ENCODE measurements at regions not wholly inside any gene's neighbourhood (a gene's known extent, or its start where the extent isn't known, plus 50 kb on each side); places are given as distances from the start of the nearest gene placed in this dataset.

GRCh38 chr9:14031810-14032209 lies 282.1 kb downstream of the NFIB start:
- Histone ChIP-seq H4K20me1 (ENCODE audit: control insufficient read depth, insufficient read depth, low read depth, low read length) (no peaks in the 10 kb centered on the region), H3K9me3 (ENCODE audit: control insufficient read depth, insufficient read depth, low read length) (no peaks in the 10 kb centered on the region), H3K36me3 (ENCODE audit: control insufficient read depth, low read length) (no peaks in the 10 kb centered on the region), H3K79me2 (ENCODE audit: control insufficient read depth, low read length) (no peaks in the 10 kb centered on the region), H3K4me3 (ENCODE audit: low read length) (no peak overlapping the region), H3K9me2 (replicated peaks; ENCODE audit: control insufficient read depth, low read length) (no peaks in the 10 kb centered on the region), H3K27ac (ENCODE audit: low read depth, low read length) (no peak overlapping the region), H3F3A (ENCODE audit: control insufficient read depth, insufficient read depth) (no peaks in the 10 kb centered on the region), H3K4me1 (ENCODE audit: control insufficient read depth, low read length) (no peaks in the 10 kb centered on the region), H3K27me3 (ENCODE audit: control insufficient read depth, low read length) (no peaks in the 10 kb centered on the region), H3K4me2 (ENCODE audit: low read length) (no peak overlapping the region)
- no peak for TF ChIP-seq EZH2phosphoT487 (IDR thresholded peaks at IDR 0.05; ENCODE audit: borderline replicate concordance, low read length)
- no peak for TF ChIP-seq CTCF (IDR thresholded peaks at IDR 0.05; ENCODE audit: low read depth, low read length, poor library complexity, severe bottlenecking)

GRCh38 chr9:14031060-14031414 lies 282.9 kb downstream of the NFIB start:
- no peak overlapping the region for H3K27ac ChIP-seq (ENCODE audit: low read depth, low read length)
- H4K20me1 ChIP-seq (ENCODE audit: control insufficient read depth, insufficient read depth, low read depth, low read length) = no peaks in the 10 kb centered on the region
- no peaks in the 10 kb centered on the region for H3K4me1 ChIP-seq (ENCODE audit: control insufficient read depth, low read length)
- TF ChIP-seq EZH2phosphoT487 (IDR thresholded peaks at IDR 0.05; ENCODE audit: borderline replicate concordance, low read length) (no peak), CTCF (IDR thresholded peaks at IDR 0.05; ENCODE audit: low read depth, low read length, poor library complexity, severe bottlenecking) (no peak)
- H3F3A ChIP-seq (ENCODE audit: control insufficient read depth, insufficient read depth) = no peaks in the 10 kb centered on the region
- H3K79me2 ChIP-seq (ENCODE audit: control insufficient read depth, low read length) = no peaks in the 10 kb centered on the region
- no peaks in the 10 kb centered on the region for H3K9me3 ChIP-seq (ENCODE audit: control insufficient read depth, insufficient read depth, low read length)
- H3K9me2 ChIP-seq (replicated peaks; ENCODE audit: control insufficient read depth, low read length) = no peaks in the 10 kb centered on the region
- H3K4me3 ChIP-seq (ENCODE audit: low read length) = no peak overlapping the region
- H3K4me2 ChIP-seq (ENCODE audit: low read length) = no peak overlapping the region
- no peaks in the 10 kb centered on the region for H3K36me3 ChIP-seq (ENCODE audit: control insufficient read depth, low read length)
- no peaks in the 10 kb centered on the region for H3K27me3 ChIP-seq (ENCODE audit: control insufficient read depth, low read length)

- Histone ChIP-seq H3K9me2 (replicated peaks; ENCODE audit: control insufficient read depth, low read length) (no peaks in the 10 kb centered on the region), H3K9me3 (ENCODE audit: control insufficient read depth, insufficient read depth, low read length) (no peaks in the 10 kb centered on the region), H3K4me2 (ENCODE audit: low read length) (no peak overlapping the region), H3K36me3 (ENCODE audit: control insufficient read depth, low read length) (no peaks in the 10 kb centered on the region), H4K20me1 (ENCODE audit: control insufficient read depth, insufficient read depth, low read depth, low read length) (no peaks in the 10 kb centered on the region), H3F3A (ENCODE audit: control insufficient read depth, insufficient read depth) (no peaks in the 10 kb centered on the region), H3K4me1 (ENCODE audit: control insufficient read depth, low read length) (no peaks in the 10 kb centered on the region), H3K27me3 (ENCODE audit: control insufficient read depth, low read length) (no peaks in the 10 kb centered on the region), H3K27ac (ENCODE audit: low read depth, low read length) (no peak overlapping the region), H3K4me3 (ENCODE audit: low read length) (no peak overlapping the region), H3K79me2 (ENCODE audit: control insufficient read depth, low read length) (no peaks in the 10 kb centered on the region)
- TF ChIP-seq EZH2phosphoT487 (IDR thresholded peaks at IDR 0.05; ENCODE audit: borderline replicate concordance, low read length) (no peak), CTCF (IDR thresholded peaks at IDR 0.05; ENCODE audit: low read depth, low read length, poor library complexity, severe bottlenecking) (no peak)
Observed at GRCh38 chr9:14030375-14031059, 283.4 kb downstream of the NFIB start.

Data from DOHH2 (cell line).